Common myeloid progenitor, CD34-positive (primary cell): ENCODE measurements at regions not wholly inside any gene's neighbourhood (a gene's known extent, or its start where the extent isn't known, plus 50 kb on each side); places are given as distances from the start of the nearest gene placed in this dataset.

Experiments
- CTCF ChIA-PET: fragments of 350-600 bp; sonication (Branson Sonifier 250); formaldehyde crosslinking; loops from one replicate; lab custom pipeline; 2021; ENCODE audit warnings: antibody characterized with exemption; lab: Charles Lee
- POLR2A ChIA-PET: fragments of 350-600 bp; sonication (Branson Sonifier 250); formaldehyde crosslinking; loops from one replicate; lab custom pipeline; 2021; ENCODE audit warnings: antibody characterized with exemption; lab: Charles Lee
- DNase-seq, 3 donors: peaks; one replicate each; pipeline versions ENCODE4 v3.0.0 to v3.0.0-alpha.2; 2013
- H3K27ac ChIP-seq, 2 experiments: 1 replicate in 1 of 2; 2 replicates in 1 of 2; pipeline ENCODE4 v1.7.0; 2013; ENCODE audit warnings: inconsistent platforms in 2 of 2, low read length in 2 of 2, mild to moderate bottlenecking in 2 of 2, low read depth in 1 of 2, moderate library complexity in 1 of 2; ENCODE audit not compliant: severe bottlenecking in 2 of 2, insufficient read depth in 1 of 2, poor library complexity in 1 of 2
- H3K27me3 ChIP-seq, 5 experiments: replicated peaks in 2 of 5; 1 replicate in 3 of 5; 2 replicates in 2 of 5; pipeline versions ENCODE4 v1.6.1 to v1.7.0; 2013; ENCODE audit warnings: low read length in 4 of 5, mild to moderate bottlenecking in 2 of 5, moderate library complexity in 2 of 5, inconsistent platforms in 1 of 5; ENCODE audit not compliant: insufficient read depth in 5 of 5, control insufficient read depth in 4 of 5
- H3K36me3 ChIP-seq, 4 experiments: 1 replicate in 2 of 4; 2 replicates in 2 of 4; pipeline versions ENCODE4 v1.6.1 to v1.7.0; 2013; ENCODE audit warnings: low read length in 3 of 4, control low read depth in 1 of 4, mild to moderate bottlenecking in 1 of 4; ENCODE audit not compliant: control insufficient read depth in 4 of 4, insufficient read depth in 4 of 4
- H3K4me1 ChIP-seq, 4 experiments: 1 replicate in 3 of 4; 2 replicates in 1 of 4; pipeline versions ENCODE4 v1.6.1 to v1.7.1; 2013; ENCODE audit warnings: low read length in 3 of 4, mild to moderate bottlenecking in 3 of 4, control low read depth in 1 of 4, inconsistent platforms in 1 of 4, moderate library complexity in 1 of 4; ENCODE audit not compliant: control insufficient read depth in 4 of 4, insufficient read depth in 4 of 4; ENCODE audit errors: control extremely low read depth in 1 of 4
- H3K4me3 ChIP-seq, 7 experiments: 1 replicate in 4 of 7; 2 replicates in 3 of 7; pipeline versions ENCODE4 v1.5.1 to v1.7.0; 2013; ENCODE audit warnings: mild to moderate bottlenecking in 7 of 7, low read length in 6 of 7, moderate library complexity in 6 of 7, inconsistent platforms in 2 of 7, low read depth in 2 of 7, control low read depth in 1 of 7; ENCODE audit not compliant: insufficient read depth in 4 of 7, control insufficient read depth in 1 of 7; ENCODE audit errors: extremely low read depth in 1 of 7
- H3K9me3 ChIP-seq, 5 experiments: 1 replicate in 4 of 5; 2 replicates in 1 of 5; pipeline versions ENCODE4 v1.6.1 to v1.7.1; 2013; ENCODE audit warnings: low read length in 4 of 5, mild to moderate bottlenecking in 2 of 5, inconsistent platforms in 1 of 5, low read depth in 1 of 5, moderate library complexity in 1 of 5; ENCODE audit not compliant: control insufficient read depth in 4 of 5, insufficient read depth in 2 of 5; ENCODE audit errors: control extremely low read depth in 1 of 5
- WGBS: methylation state at CpG from one replicate; pipeline ENCODE4 v1.1.5; 2013; ENCODE audit not compliant: insufficient coverage; 5-methylcytosine and 5-hydroxymethylcytosine counted together

DNA sequence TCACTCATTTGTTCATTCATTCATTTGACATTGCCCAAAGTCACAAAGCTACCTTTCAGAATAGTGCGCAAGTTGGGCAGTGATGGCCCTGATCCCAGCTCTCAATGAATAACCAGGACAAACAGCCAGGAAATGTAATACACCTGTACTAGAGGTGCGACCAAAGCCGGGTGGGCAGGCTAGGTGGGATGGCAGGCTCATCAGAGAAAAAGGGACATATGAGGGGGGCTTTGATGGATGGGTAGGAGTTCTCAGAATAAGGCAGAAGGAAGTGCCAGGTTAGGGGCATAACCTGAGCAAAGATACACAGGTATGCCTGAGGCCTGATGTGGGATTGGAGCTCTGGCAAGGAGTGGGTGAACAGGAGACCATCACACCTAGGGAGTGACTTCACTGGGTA lies 53.4 kb upstream of the SMAD6 start:
- no peak overlapping the region for H3K27ac ChIP-seq
- no peak overlapping the region for H3K4me3 ChIP-seq
- no peaks in the 10 kb centered on the region for H3K27me3 ChIP-seq
- 61% methylated on average over 2 of the region's 3 CpGs for WGBS
- H3K9me3 ChIP-seq: no peaks in the 10 kb centered on the region
- ChIA-PET CTCF (interaction anchor here (0.6 to 2.3 kb wide), 5 partner anchors 8 to 18 kb away, joined by 3 to 8 read pairs (median 3); no protein-coding TSS in a partner anchor), POLR2A (no interaction called here)
- H3K4me1 ChIP-seq: peaks cover 0 to 28% (median 14%) of the 10 kb centered on the region in 4 experiments
- no peak for DNase-seq
- no peaks in the 10 kb centered on the region for H3K36me3 ChIP-seq

- H3K36me3 ChIP-seq: no peaks in the 10 kb centered on the region
- ChIA-PET POLR2A (no interaction called here), CTCF (interaction anchor here (0.6 to 2.3 kb wide), 5 partner anchors 9 to 30 kb away, joined by 3 to 8 read pairs (median 5); no protein-coding TSS in a partner anchor)
- DNase-seq: no peak
- H3K4me1 ChIP-seq: peaks cover 0 to 23% (median 12%) of the 10 kb centered on the region in 4 experiments
- no peak overlapping the region for H3K27ac ChIP-seq
- WGBS: 80% methylated on average over 6 of the region's 9 CpGs
- no peaks in the 10 kb centered on the region for H3K27me3 ChIP-seq
- no peak overlapping the region for H3K4me3 ChIP-seq
- H3K9me3 ChIP-seq: no peaks in the 10 kb centered on the region
These were observed 52.6 kb upstream of the SMAD6 start for GRCh38 chr15:66649235-66649984.

DNA sequence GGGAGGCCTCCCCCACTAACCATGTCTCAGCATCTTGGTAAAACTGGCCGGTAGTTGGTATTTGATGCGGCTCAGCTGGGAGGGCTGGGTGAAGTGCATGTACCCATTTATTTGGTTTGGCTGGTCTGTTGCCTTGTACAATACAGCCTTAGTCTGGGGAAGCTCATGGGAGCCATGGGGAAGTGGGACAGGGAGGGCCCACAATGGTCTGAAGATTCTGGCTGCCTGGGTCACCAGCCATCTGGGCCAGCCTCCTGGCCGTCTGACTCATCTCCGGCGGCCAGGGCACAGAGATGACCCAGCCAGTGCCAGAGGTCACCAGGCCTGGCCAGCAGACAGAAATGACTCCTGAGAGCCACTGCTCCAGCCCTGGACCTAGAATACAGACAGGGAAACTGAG lies 51.6 kb upstream of the SMAD6 start:
- Histone ChIP-seq H3K4me1 (peaks cover 0 to 20% (median 12%) of the 10 kb centered on the region in 4 experiments), H3K4me3 (no peak overlapping the region), H3K9me3 (no peaks in the 10 kb centered on the region), H3K36me3 (no peaks in the 10 kb centered on the region), H3K27ac (no peak overlapping the region), H3K27me3 (no peaks in the 10 kb centered on the region)
- WGBS: 100% methylated on average over 3 of the region's 5 CpGs
- DNase-seq: no peak
- ChIA-PET CTCF (interaction anchor here (1.4 kb wide), 1 partner anchor 31 kb away, joined by 5 read pairs; no protein-coding TSS in a partner anchor), POLR2A (no interaction called here)

DNA sequence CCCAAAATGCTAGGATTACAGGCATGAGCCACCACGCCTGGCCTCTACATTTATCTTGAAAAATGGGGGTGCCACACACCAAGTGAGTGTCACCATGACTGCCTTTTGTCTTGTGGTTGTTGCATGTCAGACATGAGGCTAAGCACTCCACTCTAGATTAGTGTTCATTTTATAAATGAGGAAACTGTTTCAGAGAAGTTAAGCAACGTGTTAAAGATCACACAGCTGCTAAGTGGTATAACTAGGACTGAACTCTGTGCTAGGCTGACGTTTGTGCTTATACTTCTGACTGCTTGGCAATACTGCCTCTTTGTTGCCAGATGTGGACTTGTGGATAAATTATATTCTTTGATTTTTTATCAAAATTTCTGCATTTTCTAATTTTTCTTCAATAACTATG lies 50.8 kb upstream of the SMAD6 start:
- Histone ChIP-seq H3K4me3 (no peak overlapping the region), H3K27ac (no peak overlapping the region), H3K4me1 (peaks cover 0 to 28% (median 14%) of the 10 kb centered on the region in 4 experiments), H3K27me3 (no peaks in the 10 kb centered on the region), H3K9me3 (no peaks in the 10 kb centered on the region), H3K36me3 (no peaks in the 10 kb centered on the region)
- ChIA-PET CTCF (interaction anchor here (0.8 to 0.9 kb wide), 2 partner anchors 12 to 32 kb away, joined by 3 read pairs; no protein-coding TSS in a partner anchor), POLR2A (no interaction called here)
- 100% methylated on average over 1 of the region's 3 CpGs for WGBS
- DNase-seq: no peak

DNA sequence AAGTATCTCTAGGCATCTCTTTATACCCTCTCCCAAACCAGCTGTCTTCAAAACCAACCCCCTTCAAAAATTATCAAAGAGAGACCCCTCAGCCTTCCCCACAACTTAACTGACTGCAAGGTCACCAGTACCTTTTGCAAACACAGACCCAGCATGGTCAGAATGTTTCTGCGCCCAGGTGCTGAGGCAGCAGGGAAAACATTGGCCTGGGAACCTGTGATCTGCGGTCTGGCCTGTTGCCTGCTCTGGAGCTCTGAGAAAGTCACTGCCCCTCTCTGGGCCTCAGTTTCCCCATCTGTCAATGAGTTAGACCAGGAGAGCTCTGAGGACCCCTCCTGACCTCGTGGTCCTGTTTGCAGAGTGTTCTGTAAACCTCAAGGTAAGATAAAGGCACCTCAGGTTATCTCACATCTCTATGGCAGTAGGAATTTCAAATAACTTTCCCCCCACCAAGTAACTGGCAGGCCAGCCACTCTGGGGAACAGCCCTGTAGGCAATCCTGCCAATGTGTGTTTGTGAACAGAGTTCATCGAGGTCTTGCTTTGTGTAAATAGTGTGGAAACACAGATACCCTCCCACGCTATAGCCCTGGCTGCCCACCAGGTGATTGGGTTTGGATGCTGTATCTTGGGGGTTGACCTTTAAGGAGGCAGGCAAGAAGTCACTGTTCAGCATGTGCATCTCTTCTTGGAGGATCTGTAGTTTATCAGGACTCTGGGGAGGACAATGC lies 50.0 kb upstream of the SMAD6 start:
- 93% methylated on average over 5 of the region's 5 CpGs for WGBS
- POLR2A ChIA-PET: no interaction called here
- no peak overlapping the region for H3K27ac ChIP-seq

More for the DNA sequence above, 50.0 kb upstream of the SMAD6 start:
- no peak for DNase-seq
- H3K4me3 ChIP-seq: no peak overlapping the region
- no peaks in the 10 kb centered on the region for H3K27me3 ChIP-seq
- CTCF ChIA-PET: interaction anchor here (0.8 kb wide), 1 partner anchor 13 kb away, joined by 3 read pairs; no protein-coding TSS in a partner anchor
- H3K36me3 ChIP-seq: no peaks in the 10 kb centered on the region
- no peaks in the 10 kb centered on the region for H3K9me3 ChIP-seq
- H3K4me1 ChIP-seq: peaks cover 0 to 28% (median 14%) of the 10 kb centered on the region in 4 experiments
